ENCODE measurements at regions not wholly inside any gene's neighbourhood (a gene's known extent, or its start where the extent isn't known, plus 50 kb on each side); places are given as distances from the start of the nearest gene placed in this dataset.

- no peak for TF ChIP-seq CTCF (conservative IDR thresholded peaks at IDR 0.05 in 1 of 2, IDR thresholded peaks at IDR 0.05 in 1 of 2; ENCODE audit: extremely low read depth in 1 of 2, insufficient read depth in 1 of 2, low read depth in 1 of 2, low read length in 2 of 2)
- TF ChIP-seq EZH2 (IDR thresholded peaks at IDR 0.05; ENCODE audit: borderline replicate concordance, low read length): no peak
Observed at GRCh38 chr19:29090783-29091526, 122.0 kb downstream of the UQCRFS1 start.

All from mammary epithelial cell (primary cell).